Choroid plexus epithelial cell (primary cell): ENCODE measurements at regions not wholly inside any gene's neighbourhood (a gene's known extent, or its start where the extent isn't known, plus 50 kb on each side); places are given as distances from the start of the nearest gene placed in this dataset.
"Not testable (repeated sequence)": the region's sequence is repeated elsewhere in the genome, so short reads cannot be mapped to it uniquely, and the experiment has no call there.

Source experiments
- DNase-seq: peaks from one replicate; pipeline ENCODE4 v3.0.0-alpha.2; 2010; ENCODE audit warnings: low read depth
- H3K4me3 ChIP-seq: 2 replicates; pipeline ENCODE4 v1.5.1; 2011; ENCODE audit warnings: low read depth, mild to moderate bottlenecking, control low read depth, low read length, moderate library complexity
- CTCF ChIP-seq: conservative IDR thresholded peaks from 2 replicates; pipeline ENCODE4 v1.5.1; 2011; ENCODE audit warnings: low read depth, mild to moderate bottlenecking, control low read depth, inconsistent platforms, low read length, moderate library complexity

GRCh38 chr1:2851918-2852317 lies 50.4 kb upstream of the TTC34 start:
- H3K4me3 ChIP-seq, DNase-seq: not testable (repeated sequence)

- DNase-seq = no peak
- no peak for TF ChIP-seq CTCF
- H3K4me3 ChIP-seq = no peak overlapping the region
Observed at GRCh38 chr1:2853711-2854110, 52.2 kb upstream of the TTC34 start.

GRCh38 chr1:2854151-2854550 lies 52.7 kb upstream of the TTC34 start:
- no peak for TF ChIP-seq CTCF
- no peak for DNase-seq

GRCh38 chr1:2854611-2855010 lies 53.1 kb upstream of the TTC34 start:
- no peak for TF ChIP-seq CTCF
- no peak for DNase-seq
- H3K4me3 ChIP-seq = no peak overlapping the region

More at GRCh38 chr1:2854151-2854550, 52.7 kb upstream of the TTC34 start:
- no peak overlapping the region for H3K4me3 ChIP-seq

- DNase-seq = no peak
- TF ChIP-seq CTCF = no peak
- H3K4me3 ChIP-seq = no peak overlapping the region
Observed at GRCh38 chr1:2855206-2856065, 53.9 kb upstream of the TTC34 start.

GRCh38 chr1:2856066-2856390 lies 54.5 kb upstream of the TTC34 start:
- DNase-seq = no peak
- no peak for TF ChIP-seq CTCF
- H3K4me3 ChIP-seq = no peak overlapping the region

- no peak for TF ChIP-seq CTCF
- DNase-seq = no peak
- H3K4me3 ChIP-seq = no peak overlapping the region
Observed at GRCh38 chr1:2856676-2857375, 55.3 kb upstream of the TTC34 start.
